Ovary (tissue), 3 donors: ENCODE measurements at regions not wholly inside any gene's neighbourhood (a gene's known extent, or its start where the extent isn't known, plus 50 kb on each side); places are given as distances from the start of the nearest gene placed in this dataset.

Experiments
- CTCF ChIP-seq, 3 donors: fragments of 450-650 bp in 2 of 3; fragments of 200-600 bp in 1 of 3; IDR thresholded peaks; one replicate each; pipeline versions ENCODE4 v1.5.1 to v1.8.0; 2016 to 2022; ENCODE audit warnings: antibody characterized with exemption in 3 of 3, mild to moderate bottlenecking in 1 of 3
- EP300 ChIP-seq: sonication (generic); formaldehyde crosslinking; IDR thresholded peaks from one replicate; pipeline ENCODE4 v1.6.1; 2017; ENCODE audit warnings: antibody characterized with exemption
- POLR2A ChIP-seq: fragments of 450-650 bp; IDR thresholded peaks from one replicate; pipeline ENCODE4 v1.6.1; 2017; ENCODE audit warnings: antibody characterized with exemption, mild to moderate bottlenecking, moderate library complexity
- donor health status: DM: no; HTN: no; CAD: no.

DNA sequence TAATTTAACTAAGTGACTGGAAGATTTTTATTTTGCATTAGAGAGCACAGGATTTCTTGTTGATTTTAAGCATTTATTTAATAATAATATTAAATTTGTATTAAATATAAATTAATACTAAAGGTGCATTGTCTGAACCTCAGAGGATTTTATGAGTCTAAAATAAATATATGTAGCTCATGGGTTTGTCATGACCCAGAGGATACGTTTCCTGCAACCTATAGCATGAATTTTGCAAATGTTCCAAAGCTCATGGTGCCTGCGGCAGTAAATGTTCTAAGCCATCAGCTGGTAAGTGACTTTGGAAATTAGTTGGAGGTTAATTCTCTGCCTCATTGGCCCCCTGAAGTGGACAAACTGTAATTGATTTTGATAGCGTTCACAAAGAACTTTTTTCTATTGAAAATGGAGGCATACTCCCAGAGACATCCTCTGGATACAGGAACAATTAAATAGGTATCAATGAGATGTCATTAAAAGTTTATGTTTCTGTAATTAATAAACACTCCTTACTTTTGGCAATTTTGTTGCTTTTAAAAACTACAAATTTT lies 397.4 kb downstream of the ANKRD7 start:
- no peak for TF ChIP-seq POLR2A
- no peak for TF ChIP-seq CTCF (IDR thresholded peaks at IDR 0.05)
- TF ChIP-seq EP300 = no peak
